ENCODE measurements at regions not wholly inside any gene's neighbourhood (a gene's known extent, or its start where the extent isn't known, plus 50 kb on each side); places are given as distances from the start of the nearest gene placed in this dataset.

GRCh38 chr7:65796205-65796604, 76.7 kb upstream of the VKORC1L1 start:
- no peak for TF ChIP-seq CTCF (IDR thresholded peaks at IDR 0.05)
- no peak for TF ChIP-seq REST (IDR thresholded peaks at IDR 0.05; ENCODE audit: insufficient read depth in 1 of 2, low read depth in 2 of 2, low read length in 1 of 2)
- TF ChIP-seq POLR2AphosphoS5 (IDR thresholded peaks at IDR 0.05; ENCODE audit: low read depth, low read length) = no peak
